ENCODE measurements at regions not wholly inside any gene's neighbourhood (a gene's known extent, or its start where the extent isn't known, plus 50 kb on each side); places are given as distances from the start of the nearest gene placed in this dataset.

DNA sequence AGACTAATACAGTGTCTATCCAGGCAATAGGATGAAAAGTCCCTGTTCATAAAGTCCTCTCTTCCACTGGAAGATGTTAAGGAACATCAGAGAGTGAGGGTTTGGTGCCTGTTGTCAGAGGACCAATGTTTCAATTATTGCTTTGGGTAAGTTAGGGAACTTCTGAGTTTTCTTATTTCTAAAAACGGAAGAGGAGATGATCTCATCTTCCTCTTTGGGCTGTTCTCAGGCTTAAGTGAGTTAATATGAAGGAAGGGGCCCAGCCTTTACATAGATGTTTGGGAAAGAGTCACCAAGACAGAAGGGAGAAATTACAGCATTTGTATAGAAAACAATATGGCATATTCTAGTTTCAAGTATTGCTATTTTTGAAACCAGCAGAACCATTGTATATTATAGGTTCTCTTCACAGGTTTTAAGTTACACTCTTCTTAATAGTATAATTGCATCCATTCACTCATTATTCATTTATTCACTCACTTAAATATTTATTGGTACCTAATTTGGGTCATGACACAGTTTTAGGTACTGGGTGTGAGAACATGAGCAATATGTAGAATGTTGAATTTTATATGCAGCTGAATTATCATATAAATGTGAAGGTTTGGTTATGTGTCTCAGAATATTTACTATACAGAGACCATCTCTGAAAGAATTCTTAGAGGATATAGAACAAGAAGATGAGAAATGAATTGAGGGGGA, 68.5 kb upstream of the LRIG3 start:
- H3K27me3 ChIP-seq = no peaks in the 10 kb centered on the region
- no peak for DNase-seq
- no peaks in the 10 kb centered on the region; the same call in 1 of the 2 replicates for H3K9me3 ChIP-seq
- no peaks in the 10 kb centered on the region for H3K4me1 ChIP-seq
- H3K4me3 ChIP-seq (ENCODE audit: low read depth, low read length) = no peak overlapping the region
- no peaks in the 10 kb centered on the region for H3K36me3 ChIP-seq
- no peak for TF ChIP-seq CTCF (IDR thresholded peaks at IDR 0.05; ENCODE audit: low read depth, low read length)

- Histone ChIP-seq H3K27me3 (no peaks in the 10 kb centered on the region), H3K36me3 (no peaks in the 10 kb centered on the region), H3K4me1 (no peaks in the 10 kb centered on the region), H3K9me3 (no peaks in the 10 kb centered on the region), H3K4me3 (ENCODE audit: low read depth, low read length) (no peak overlapping the region)
- no peak for TF ChIP-seq CTCF (IDR thresholded peaks at IDR 0.05; ENCODE audit: low read depth, low read length)
- DNase-seq = no peak
These were observed 61.7 kb upstream of the LRIG3 start for GRCh38 chr12:58981961-58982360.

- H3K4me1 ChIP-seq = no peaks in the 10 kb centered on the region
- no peaks in the 10 kb centered on the region for H3K9me3 ChIP-seq
- no peaks in the 10 kb centered on the region for H3K27me3 ChIP-seq
- no peaks in the 10 kb centered on the region for H3K36me3 ChIP-seq
- no peak for TF ChIP-seq CTCF (IDR thresholded peaks at IDR 0.05; ENCODE audit: low read depth, low read length)
- DNase-seq = no peak
- H3K4me3 ChIP-seq (ENCODE audit: low read depth, low read length) = no peak overlapping the region
These were observed 60.5 kb upstream of the LRIG3 start for GRCh38 chr12:58980768-58981167.

- no peaks in the 10 kb centered on the region for H3K36me3 ChIP-seq
- H3K27me3 ChIP-seq = no peaks in the 10 kb centered on the region
- no peaks in the 10 kb centered on the region for H3K4me1 ChIP-seq
- DNase-seq = no peak
- H3K9me3 ChIP-seq = no peaks in the 10 kb centered on the region
- no peak overlapping the region for H3K4me3 ChIP-seq (ENCODE audit: low read depth, low read length)
- TF ChIP-seq CTCF (IDR thresholded peaks at IDR 0.05; ENCODE audit: low read depth, low read length) = no peak
These were observed 58.4 kb upstream of the LRIG3 start for GRCh38 chr12:58978717-58979116.

DNA sequence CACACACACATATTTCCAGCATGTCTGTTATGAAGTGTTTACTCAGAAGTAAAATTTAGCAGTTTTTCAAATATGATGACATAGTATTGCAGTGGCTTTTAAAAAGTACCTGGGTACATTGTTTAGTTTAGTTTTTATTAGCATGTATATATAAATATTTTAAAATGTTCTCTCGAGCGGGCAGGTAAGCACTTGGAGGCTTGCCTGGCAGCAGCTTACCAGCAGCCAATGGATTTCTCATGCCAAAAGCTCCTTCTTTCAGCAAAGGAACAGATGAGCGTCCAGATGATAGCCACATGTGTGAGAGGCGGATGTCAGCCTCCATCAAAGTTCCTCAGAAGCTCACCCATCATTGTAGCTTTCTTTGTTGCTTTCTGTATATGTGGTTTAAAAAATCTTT, 57.2 kb upstream of the LRIG3 start:
- H3K4me1 ChIP-seq = no peaks in the 10 kb centered on the region
- no peak for TF ChIP-seq CTCF (IDR thresholded peaks at IDR 0.05; ENCODE audit: low read depth, low read length)
- no peak overlapping the region for H3K4me3 ChIP-seq (ENCODE audit: low read depth, low read length)
- H3K9me3 ChIP-seq = no peaks in the 10 kb centered on the region
- H3K36me3 ChIP-seq = no peaks in the 10 kb centered on the region
- no peaks in the 10 kb centered on the region for H3K27me3 ChIP-seq
- DNase-seq = no peak

DNA sequence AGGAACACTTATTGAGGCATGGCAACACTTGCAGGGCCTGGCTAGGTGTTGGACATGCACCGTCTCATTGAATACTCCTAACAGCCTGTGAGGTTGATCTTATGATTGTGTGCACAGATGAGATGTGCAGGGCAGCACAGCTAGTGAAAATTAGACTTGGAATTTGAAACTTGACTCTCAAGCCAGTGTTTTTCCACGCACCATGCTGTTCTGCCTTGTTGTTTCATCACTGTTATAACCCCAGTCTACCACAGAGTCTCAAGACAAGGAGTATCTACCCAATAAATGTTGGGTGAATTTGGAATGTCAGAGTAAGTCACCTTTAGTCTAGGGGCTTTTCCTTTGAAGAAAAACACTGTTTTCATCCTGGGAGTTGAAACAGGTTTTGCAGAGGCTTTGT, 55.8 kb upstream of the LRIG3 start:
- no peak for DNase-seq
- H3K36me3 ChIP-seq = no peaks in the 10 kb centered on the region
- H3K4me3 ChIP-seq (ENCODE audit: low read depth, low read length) = no peak overlapping the region
- no peaks in the 10 kb centered on the region for H3K27me3 ChIP-seq
- H3K9me3 ChIP-seq = no peaks in the 10 kb centered on the region
- no peak for TF ChIP-seq CTCF (IDR thresholded peaks at IDR 0.05; ENCODE audit: low read depth, low read length)
- no peaks in the 10 kb centered on the region for H3K4me1 ChIP-seq

Data from BE2C (cell line).